PC-9 (cell line): ENCODE measurements at regions not wholly inside any gene's neighbourhood (a gene's known extent, or its start where the extent isn't known, plus 50 kb on each side); places are given as distances from the start of the nearest gene placed in this dataset.

Experiments
- EZH2 ChIP-seq: fragments of 200-600 bp; sonication (generic); IDR thresholded peaks from 2 replicates; pipeline ENCODE4 v1.8.0; 2017; ENCODE audit warnings: antibody characterized with exemption, low read depth
- TF ChIP-seq, protein P1 (sequence below): fragments of 200-600 bp; sonication (generic); conservative IDR thresholded peaks from 2 replicates; pipeline ENCODE4 v1.6.1; 2017; ENCODE audit warnings: mixed run types, antibody characterized with exemption, mild to moderate bottlenecking, moderate library complexity

DNA sequence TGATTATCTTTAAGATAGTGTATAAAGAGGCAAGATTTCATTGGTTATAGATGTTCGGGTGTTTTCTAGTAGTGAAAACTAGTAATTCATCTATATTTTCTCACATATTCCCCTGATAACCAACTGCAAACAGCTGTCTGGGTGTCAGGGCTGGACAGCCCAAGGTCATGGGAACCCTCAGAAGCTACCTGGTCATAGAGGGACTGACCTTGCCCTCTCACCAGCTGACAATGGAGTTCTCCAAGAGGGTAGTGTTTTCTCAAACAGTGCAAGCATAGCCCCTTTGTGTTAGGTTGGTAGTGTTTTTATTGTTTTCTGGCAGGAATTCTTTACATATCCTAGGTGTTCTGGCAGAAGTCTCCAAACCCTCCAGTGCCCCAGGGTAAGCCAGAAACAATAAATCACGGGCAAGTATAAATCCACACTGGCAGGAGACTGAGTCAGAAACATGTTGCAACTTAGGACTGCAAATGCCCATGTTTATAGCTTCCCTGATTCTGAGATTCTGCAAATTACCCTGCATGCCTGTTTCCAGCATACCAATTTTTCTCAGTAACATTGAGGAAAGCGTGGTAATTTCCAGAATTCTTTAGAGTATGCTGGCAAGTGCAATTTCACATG lies 82.8 kb upstream of the ATP1A1 start:
- TF ChIP-seq, protein P1, sequence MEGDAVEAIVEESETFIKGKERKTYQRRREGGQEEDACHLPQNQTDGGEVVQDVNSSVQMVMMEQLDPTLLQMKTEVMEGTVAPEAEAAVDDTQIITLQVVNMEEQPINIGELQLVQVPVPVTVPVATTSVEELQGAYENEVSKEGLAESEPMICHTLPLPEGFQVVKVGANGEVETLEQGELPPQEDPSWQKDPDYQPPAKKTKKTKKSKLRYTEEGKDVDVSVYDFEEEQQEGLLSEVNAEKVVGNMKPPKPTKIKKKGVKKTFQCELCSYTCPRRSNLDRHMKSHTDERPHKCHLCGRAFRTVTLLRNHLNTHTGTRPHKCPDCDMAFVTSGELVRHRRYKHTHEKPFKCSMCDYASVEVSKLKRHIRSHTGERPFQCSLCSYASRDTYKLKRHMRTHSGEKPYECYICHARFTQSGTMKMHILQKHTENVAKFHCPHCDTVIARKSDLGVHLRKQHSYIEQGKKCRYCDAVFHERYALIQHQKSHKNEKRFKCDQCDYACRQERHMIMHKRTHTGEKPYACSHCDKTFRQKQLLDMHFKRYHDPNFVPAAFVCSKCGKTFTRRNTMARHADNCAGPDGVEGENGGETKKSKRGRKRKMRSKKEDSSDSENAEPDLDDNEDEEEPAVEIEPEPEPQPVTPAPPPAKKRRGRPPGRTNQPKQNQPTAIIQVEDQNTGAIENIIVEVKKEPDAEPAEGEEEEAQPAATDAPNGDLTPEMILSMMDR, result no peak
- no peak for TF ChIP-seq EZH2
